ENCODE measurements at regions not wholly inside any gene's neighbourhood (a gene's known extent, or its start where the extent isn't known, plus 50 kb on each side); places are given as distances from the start of the nearest gene placed in this dataset.
"Not testable (repeated sequence)": the region's sequence is repeated elsewhere in the genome, so short reads cannot be mapped to it uniquely, and the experiment has no call there.

GRCh38 chr18:22704586-22704918, 228.6 kb upstream of the RBBP8 start:
- DNase-seq = no peak

- DNase-seq = no peak
Measured at GRCh38 chr18:22705328-22705727, 227.8 kb upstream of the RBBP8 start.

GRCh38 chr18:22706025-22706424, 227.1 kb upstream of the RBBP8 start:
- not testable (repeated sequence) for DNase-seq

GRCh38 chr18:22709288-22710060, 223.7 kb upstream of the RBBP8 start:
- DNase-seq = no peak

GRCh38 chr18:22710673-22711191, 222.4 kb upstream of the RBBP8 start:
- DNase-seq = no peak

- no peak for DNase-seq
Measured at GRCh38 chr18:22711192-22711685, 221.9 kb upstream of the RBBP8 start.

GRCh38 chr18:22713511-22713910, 219.6 kb upstream of the RBBP8 start:
- DNase-seq = no peak

- DNase-seq = not testable (repeated sequence)
Measured at GRCh38 chr18:22717536-22717935, 215.6 kb upstream of the RBBP8 start.

GRCh38 chr18:22723221-22723620, 209.9 kb upstream of the RBBP8 start:
- no peak for DNase-seq

- no peak for DNase-seq
Measured at GRCh38 chr18:22723773-22724172, 209.4 kb upstream of the RBBP8 start.

GRCh38 chr18:22726469-22726868, 206.7 kb upstream of the RBBP8 start:
- no peak for DNase-seq

- DNase-seq = no peak
Measured at GRCh38 chr18:22728016-22728415, 205.1 kb upstream of the RBBP8 start.

- no peak for DNase-seq
Measured at GRCh38 chr18:22728481-22729105, 204.5 kb upstream of the RBBP8 start.

GRCh38 chr18:22731398-22731797, 201.7 kb upstream of the RBBP8 start:
- DNase-seq = no peak

- DNase-seq = no peak
Measured at GRCh38 chr18:22734105-22734661, 198.9 kb upstream of the RBBP8 start.

GRCh38 chr18:22734791-22735627, 198.1 kb upstream of the RBBP8 start:
- peak; percentile 68 for DNase-seq

- no peak for DNase-seq
Measured at GRCh38 chr18:22737054-22737453, 196.1 kb upstream of the RBBP8 start.

- DNase-seq = no peak
Measured at GRCh38 chr18:22739061-22739642, 194.0 kb upstream of the RBBP8 start.

GRCh38 chr18:22739789-22740188, 193.3 kb upstream of the RBBP8 start:
- DNase-seq = no peak

GRCh38 chr18:22741318-22741717, 191.8 kb upstream of the RBBP8 start:
- no peak for DNase-seq

GRCh38 chr18:22742409-22742808, 190.7 kb upstream of the RBBP8 start:
- no peak for DNase-seq

GRCh38 chr18:22745966-22746365, 187.2 kb upstream of the RBBP8 start:
- no peak for DNase-seq
